HFFc6 (cell line): ENCODE measurements at regions not wholly inside any gene's neighbourhood (a gene's known extent, or its start where the extent isn't known, plus 50 kb on each side); places are given as distances from the start of the nearest gene placed in this dataset.

Source experiments
- DNase-seq: peaks from one replicate; pipeline ENCODE4 v3.0.0-alpha.2; 2018
- H3K27ac Mint-ChIP-seq: 2 replicates; pipeline ENCODE4 v1.8.0; 2020; ENCODE audit warnings: mild to moderate bottlenecking, mixed read lengths
- H3K27me3 Mint-ChIP-seq: 2 replicates; pipeline ENCODE4 v1.8.0; 2021; ENCODE audit warnings: mild to moderate bottlenecking, moderate library complexity, mixed read lengths; ENCODE audit not compliant: insufficient read depth
- H3K36me3 Mint-ChIP-seq: 2 replicates; pipeline ENCODE4 v1.8.0; 2021; ENCODE audit warnings: low read depth, mixed read lengths
- H3K4me1 Mint-ChIP-seq: 2 replicates; pipeline ENCODE4 v1.8.0; 2020; ENCODE audit warnings: low read depth, mixed read lengths
- H3K4me3 Mint-ChIP-seq: 2 replicates; pipeline ENCODE4 v1.8.0; 2020; ENCODE audit warnings: mild to moderate bottlenecking, moderate library complexity, mixed read lengths
- H3K9me3 Mint-ChIP-seq: 2 replicates; pipeline ENCODE4 v1.8.0; 2020; ENCODE audit warnings: mild to moderate bottlenecking, mixed read lengths
- TF ChIP-seq, protein P1 (sequence below): fragments of 200-600 bp; sonication (generic); IDR thresholded peaks from 2 replicates; pipeline ENCODE4 v1.5.0; 2021; ENCODE audit warnings: antibody characterized with exemption, mild to moderate bottlenecking

- H3K9me3 Mint-ChIP-seq, result no peaks in the 10 kb centered on the region
- H3K4me1 Mint-ChIP-seq, result peaks cover 20% of the 10 kb centered on the region
- H3K36me3 Mint-ChIP-seq, result no peaks in the 10 kb centered on the region
- no peak for DNase-seq
- no peak overlapping the region for H3K27ac Mint-ChIP-seq
- no peak overlapping the region for H3K4me3 Mint-ChIP-seq
- no peaks in the 10 kb centered on the region for H3K27me3 Mint-ChIP-seq
- TF ChIP-seq, protein P1, sequence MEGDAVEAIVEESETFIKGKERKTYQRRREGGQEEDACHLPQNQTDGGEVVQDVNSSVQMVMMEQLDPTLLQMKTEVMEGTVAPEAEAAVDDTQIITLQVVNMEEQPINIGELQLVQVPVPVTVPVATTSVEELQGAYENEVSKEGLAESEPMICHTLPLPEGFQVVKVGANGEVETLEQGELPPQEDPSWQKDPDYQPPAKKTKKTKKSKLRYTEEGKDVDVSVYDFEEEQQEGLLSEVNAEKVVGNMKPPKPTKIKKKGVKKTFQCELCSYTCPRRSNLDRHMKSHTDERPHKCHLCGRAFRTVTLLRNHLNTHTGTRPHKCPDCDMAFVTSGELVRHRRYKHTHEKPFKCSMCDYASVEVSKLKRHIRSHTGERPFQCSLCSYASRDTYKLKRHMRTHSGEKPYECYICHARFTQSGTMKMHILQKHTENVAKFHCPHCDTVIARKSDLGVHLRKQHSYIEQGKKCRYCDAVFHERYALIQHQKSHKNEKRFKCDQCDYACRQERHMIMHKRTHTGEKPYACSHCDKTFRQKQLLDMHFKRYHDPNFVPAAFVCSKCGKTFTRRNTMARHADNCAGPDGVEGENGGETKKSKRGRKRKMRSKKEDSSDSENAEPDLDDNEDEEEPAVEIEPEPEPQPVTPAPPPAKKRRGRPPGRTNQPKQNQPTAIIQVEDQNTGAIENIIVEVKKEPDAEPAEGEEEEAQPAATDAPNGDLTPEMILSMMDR, result no peak
These were observed 349.2 kb upstream of the HSF2 start for GRCh38 chr6:122050242-122050755.

- no peak overlapping the region for H3K27ac Mint-ChIP-seq
- H3K4me1 Mint-ChIP-seq, result peaks cover 20% of the 10 kb centered on the region
- no peak overlapping the region for H3K4me3 Mint-ChIP-seq
- peaks cover 3% of the 10 kb centered on the region for H3K27me3 Mint-ChIP-seq
- TF ChIP-seq, protein P1, result no peak
- no peaks in the 10 kb centered on the region for H3K9me3 Mint-ChIP-seq
- no peaks in the 10 kb centered on the region for H3K36me3 Mint-ChIP-seq
- DNase-seq, result no peak
These were observed 347.0 kb upstream of the HSF2 start for GRCh38 chr6:122052346-122052900.

- H3K27ac Mint-ChIP-seq, result no peak overlapping the region
- no peak overlapping the region for H3K4me3 Mint-ChIP-seq
- H3K9me3 Mint-ChIP-seq, result no peaks in the 10 kb centered on the region
- DNase-seq, result no peak
- no peaks in the 10 kb centered on the region for H3K36me3 Mint-ChIP-seq
- H3K4me1 Mint-ChIP-seq, result peaks cover 12% of the 10 kb centered on the region; the same call in 1 of the 2 replicates
- TF ChIP-seq, protein P1, result no peak
- peaks cover 4% of the 10 kb centered on the region for H3K27me3 Mint-ChIP-seq
These were observed 339.5 kb upstream of the HSF2 start for GRCh38 chr6:122059918-122060317.

GRCh38 chr6:122061855-122062254 lies 337.6 kb upstream of the HSF2 start:
- TF ChIP-seq, protein P1, result no peak
- H3K9me3 Mint-ChIP-seq, result no peaks in the 10 kb centered on the region
- H3K27me3 Mint-ChIP-seq, result peaks cover 5% of the 10 kb centered on the region
- peaks cover 12% of the 10 kb centered on the region; the same call in 1 of the 2 replicates for H3K4me1 Mint-ChIP-seq
- no peaks in the 10 kb centered on the region for H3K36me3 Mint-ChIP-seq
- DNase-seq, result no peak
- H3K27ac Mint-ChIP-seq, result no peak overlapping the region
- H3K4me3 Mint-ChIP-seq, result no peak overlapping the region

DNA sequence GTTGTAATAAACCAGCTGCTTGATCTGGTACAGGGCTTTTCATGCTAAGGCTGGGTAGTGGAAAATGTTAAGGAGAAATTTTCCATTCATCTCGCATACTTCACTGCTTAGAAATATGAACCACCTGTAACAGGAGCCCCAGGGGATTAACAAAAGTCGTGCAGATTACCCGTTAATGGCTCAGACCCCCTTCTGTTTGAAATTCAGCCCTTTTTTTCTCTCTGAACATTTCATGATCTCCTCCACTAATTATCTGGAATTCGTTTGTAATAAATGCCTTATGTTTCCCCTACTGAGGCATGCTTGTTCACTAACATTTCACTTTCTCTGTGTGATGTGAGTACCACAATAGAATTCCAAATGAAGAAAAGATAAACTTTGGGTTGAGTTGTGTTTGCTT lies 336.4 kb upstream of the HSF2 start:
- H3K4me3 Mint-ChIP-seq, result no peak overlapping the region
- H3K27me3 Mint-ChIP-seq, result peaks cover 1% of the 10 kb centered on the region; the same call in 1 of the 2 replicates
- DNase-seq, result no peak

More for the DNA sequence above, 336.4 kb upstream of the HSF2 start:
- TF ChIP-seq, protein P1, result no peak
- peaks cover 12% of the 10 kb centered on the region; the same call in 1 of the 2 replicates for H3K4me1 Mint-ChIP-seq
- H3K36me3 Mint-ChIP-seq, result no peaks in the 10 kb centered on the region
- H3K27ac Mint-ChIP-seq, result no peak overlapping the region
- no peaks in the 10 kb centered on the region for H3K9me3 Mint-ChIP-seq
